GM18502 (cell line): ENCODE measurements at regions not wholly inside any gene's neighbourhood (a gene's known extent, or its start where the extent isn't known, plus 50 kb on each side); places are given as distances from the start of the nearest gene placed in this dataset.
"Not testable (repeated sequence)": the region's sequence is repeated elsewhere in the genome, so short reads cannot be mapped to it uniquely, and the experiment has no call there.

ENCODE experiments used
- ATAC-seq: cut with Tn5 transposase; IDR thresholded peaks from one replicate; pipeline ENCODE4 v1.9.1; 2021; ENCODE audit warnings: mild to moderate bottlenecking; ENCODE audit not compliant: unreplicated experiment, poor library complexity

DNA sequence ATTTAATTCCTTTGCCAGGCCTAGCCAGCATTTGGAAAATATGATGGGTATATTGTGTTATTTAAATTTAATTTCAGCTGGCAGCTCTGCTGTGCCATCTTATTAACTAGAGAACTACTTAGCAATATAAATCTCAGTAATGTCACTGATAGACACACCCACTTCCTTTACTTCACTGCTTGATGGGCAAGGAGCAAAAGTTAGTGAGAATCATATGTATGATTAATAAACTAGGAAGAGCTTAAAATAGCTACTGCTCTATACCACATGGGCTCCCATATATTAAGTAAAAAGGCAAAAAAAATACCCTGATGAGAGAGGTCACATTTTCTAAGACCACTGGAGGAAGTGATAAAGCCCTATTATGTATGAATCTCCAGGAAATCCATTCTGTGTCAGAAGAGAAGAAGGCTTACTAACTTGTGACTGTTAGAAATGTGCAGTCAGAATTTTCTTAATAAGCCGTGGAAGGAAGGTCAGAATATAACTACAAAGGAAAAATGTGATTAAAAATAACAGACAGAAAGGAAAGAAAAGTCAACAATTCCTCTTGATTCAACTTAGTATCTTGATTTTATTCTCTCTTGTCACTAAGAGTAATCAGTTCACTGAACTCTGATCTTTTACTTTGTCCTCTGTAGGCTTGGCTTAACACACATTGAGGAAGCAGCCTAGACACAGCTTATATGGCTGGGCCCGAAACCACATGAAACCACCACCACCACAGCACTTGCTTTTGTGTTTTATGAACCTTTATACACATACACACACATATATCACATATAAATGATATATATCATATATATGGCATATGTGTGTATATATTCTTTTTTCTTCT, 1233.9 kb upstream of the ALCAM start:
- ATAC-seq, result no peak

DNA sequence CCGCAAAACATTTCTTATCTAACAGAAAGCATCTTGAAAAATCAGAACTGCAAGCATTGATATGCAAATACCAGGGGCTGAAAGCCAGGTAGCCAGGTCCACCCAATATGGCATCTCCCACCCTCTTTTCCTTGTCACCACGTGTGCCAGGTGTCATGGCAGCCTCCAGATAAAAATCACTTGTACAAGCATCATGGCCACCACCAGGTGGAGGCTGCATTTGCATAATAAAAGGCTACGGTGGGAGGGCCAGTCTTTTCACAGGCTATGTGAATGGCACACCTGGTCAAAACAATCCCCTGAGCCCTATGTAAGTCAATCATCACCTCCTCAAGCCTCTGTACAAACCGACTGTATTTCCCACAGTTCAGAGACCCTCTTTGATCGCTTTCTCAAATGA, 1233.1 kb upstream of the ALCAM start:
- ATAC-seq, result no peak

DNA sequence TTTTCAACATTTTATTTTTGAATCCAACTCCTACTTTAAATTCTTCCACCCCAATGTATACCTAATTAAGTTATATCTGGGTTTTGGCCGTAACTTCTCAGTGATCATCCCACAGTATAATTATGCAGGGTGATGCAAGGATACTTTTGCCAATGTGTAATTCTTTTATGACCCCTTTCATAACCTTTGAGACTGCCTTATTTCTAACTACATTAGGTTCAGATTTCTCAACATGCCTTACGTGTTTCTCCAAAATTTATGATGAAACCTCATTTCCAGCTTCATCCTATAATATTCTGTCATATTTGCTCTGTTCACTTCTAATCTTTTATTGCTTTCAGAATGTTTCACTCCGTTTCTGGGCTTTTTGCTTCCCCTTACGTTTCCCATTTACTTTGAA, 1229.6 kb upstream of the ALCAM start:
- ATAC-seq, result no peak

DNA sequence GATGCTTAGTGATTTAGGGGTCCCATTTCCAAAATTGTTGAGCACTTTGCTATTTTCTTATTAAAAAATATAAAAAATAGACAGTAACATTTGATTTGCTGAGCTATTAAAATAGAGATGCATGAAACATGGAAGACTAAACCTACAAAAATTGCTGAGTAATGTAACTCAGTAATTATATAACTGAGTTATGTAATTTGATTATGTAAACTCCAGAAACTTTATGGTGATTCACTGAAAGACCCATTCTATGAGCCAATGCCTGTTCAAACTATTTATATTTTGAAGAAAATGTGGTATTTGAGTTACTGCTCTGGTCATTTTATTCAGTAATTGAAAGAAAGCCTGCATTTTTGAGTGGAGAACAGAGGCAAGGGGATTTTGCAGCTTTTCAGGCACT, 1221.5 kb upstream of the ALCAM start:
- ATAC-seq, result no peak

DNA sequence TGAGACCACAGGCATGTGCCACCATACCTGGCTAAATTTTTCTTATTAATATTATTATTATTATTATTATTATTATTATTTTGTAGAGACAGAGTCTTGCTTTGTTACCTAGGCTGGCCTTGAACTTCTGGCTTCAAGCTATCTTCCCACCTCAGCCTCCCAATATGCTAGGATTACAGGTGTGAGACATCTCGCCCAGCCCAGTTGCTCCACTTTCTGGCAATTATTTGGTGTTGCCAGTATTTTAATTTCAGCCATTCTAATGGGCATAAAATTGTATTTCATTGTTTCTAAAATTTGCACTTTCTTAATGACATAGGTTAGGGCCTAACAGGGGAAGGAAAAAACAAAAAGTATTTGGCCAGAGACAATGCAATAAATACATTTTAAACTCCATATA, 1217.6 kb upstream of the ALCAM start:
- no peak for ATAC-seq

GRCh38 chr3:104150724-104151123, 1216.0 kb upstream of the ALCAM start:
- ATAC-seq, result no peak

GRCh38 chr3:104154896-104155295, 1211.8 kb upstream of the ALCAM start:
- no peak for ATAC-seq

- no peak for ATAC-seq
These were observed 1200.8 kb upstream of the ALCAM start for GRCh38 chr3:104165866-104166265.

DNA sequence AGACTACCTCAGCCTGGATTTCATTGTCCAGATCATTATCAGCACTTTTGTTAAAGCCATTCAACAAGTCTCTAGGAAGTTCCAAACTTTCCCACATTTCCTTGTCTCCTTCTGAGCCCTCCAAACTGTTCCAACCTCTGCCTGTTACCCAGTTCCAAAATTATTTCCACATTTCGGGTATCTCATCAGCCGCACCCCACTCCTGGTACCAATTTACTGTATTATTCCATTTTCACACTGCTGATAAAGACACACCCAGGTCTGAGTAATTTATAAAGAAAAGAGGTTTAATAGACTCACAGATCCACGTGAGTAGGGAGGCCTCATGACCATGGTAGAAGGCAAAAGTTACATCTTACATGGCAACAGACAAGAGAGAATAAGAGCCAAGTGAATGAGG, 1198.3 kb upstream of the ALCAM start:
- ATAC-seq, result no peak

DNA sequence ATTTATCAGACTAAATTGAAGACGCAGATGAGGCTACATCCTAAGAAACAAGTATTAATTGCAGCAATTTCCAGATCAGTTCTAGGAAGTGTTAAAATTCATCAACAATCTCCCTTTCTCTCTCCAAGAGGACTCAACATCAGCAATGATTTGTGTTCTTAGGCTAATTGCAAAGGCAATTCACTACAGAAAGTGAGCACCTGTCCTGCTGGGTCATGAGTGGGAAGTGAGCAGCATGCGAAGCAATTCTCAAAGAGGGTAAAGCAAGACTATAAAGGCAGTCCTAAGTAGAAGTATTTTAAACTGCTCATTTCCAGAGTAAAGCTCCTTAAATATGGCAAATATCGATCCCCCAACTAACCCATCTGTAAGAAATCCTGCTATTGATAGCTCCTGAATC, 1191.0 kb upstream of the ALCAM start:
- no peak for ATAC-seq

DNA sequence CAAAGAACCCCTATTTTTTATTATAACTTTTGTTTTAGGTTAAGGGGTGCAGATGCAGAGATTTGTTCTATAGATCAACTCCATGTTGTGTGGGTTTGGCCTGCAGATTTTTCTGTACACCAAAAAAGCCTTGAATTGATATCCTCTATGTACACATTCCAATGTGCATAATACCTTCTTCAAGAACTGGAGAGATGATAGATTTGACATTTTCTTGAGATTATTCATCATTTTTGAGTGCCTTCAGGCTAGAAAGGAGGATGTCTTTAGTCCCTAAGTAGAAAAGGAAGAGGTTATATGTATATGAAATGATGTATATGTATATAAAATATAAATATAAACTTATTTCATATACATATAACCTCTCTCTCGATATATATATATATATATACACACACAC, 1190.0 kb upstream of the ALCAM start:
- no peak for ATAC-seq

- no peak for ATAC-seq
These were observed 1188.0 kb upstream of the ALCAM start for GRCh38 chr3:104178680-104179079.

DNA sequence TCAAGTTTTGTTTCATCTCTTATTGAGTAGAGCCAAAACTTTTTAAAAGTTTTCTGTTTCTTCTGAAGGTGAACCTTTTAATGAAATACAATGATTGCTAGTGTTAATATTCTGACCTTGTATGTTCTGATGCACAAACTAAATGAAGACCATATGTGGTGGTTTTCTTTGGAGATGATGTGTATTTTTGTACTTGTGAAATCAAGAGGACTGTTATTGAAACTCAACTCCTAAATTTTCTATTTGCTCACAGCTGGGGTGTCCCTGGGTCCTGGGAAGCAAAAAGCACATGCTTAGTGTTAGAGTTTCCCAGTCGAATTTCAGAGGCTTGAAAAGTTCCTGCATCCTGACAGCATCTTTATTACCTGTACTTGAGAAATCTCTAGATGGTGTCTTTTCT, 1185.8 kb upstream of the ALCAM start:
- ATAC-seq, result no peak

GRCh38 chr3:104190681-104191080, 1176.0 kb upstream of the ALCAM start:
- ATAC-seq, result no peak

DNA sequence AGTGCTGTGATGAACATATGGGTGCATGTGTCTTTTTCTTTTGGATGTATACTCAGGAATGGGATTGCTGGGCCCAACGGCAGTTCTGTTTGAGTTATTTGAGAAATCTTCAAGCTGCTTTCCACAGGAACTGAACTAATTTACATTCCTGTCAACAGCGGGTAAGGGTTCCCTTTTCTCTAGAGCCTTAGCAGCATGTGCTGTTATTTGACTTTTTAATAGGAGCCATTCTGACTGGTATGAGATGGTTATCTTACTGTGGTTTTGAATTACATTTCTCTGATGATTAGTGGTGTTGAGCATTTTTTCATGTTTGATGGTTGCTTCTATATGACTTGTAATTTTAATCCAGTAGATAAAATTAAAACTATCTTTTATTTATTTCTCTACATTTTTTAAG, 1168.6 kb upstream of the ALCAM start:
- no peak for ATAC-seq

- no peak for ATAC-seq
These were observed 1159.8 kb upstream of the ALCAM start for GRCh38 chr3:104206925-104207324.

- no peak for ATAC-seq
These were observed 1152.4 kb upstream of the ALCAM start for GRCh38 chr3:104214277-104214676.

- ATAC-seq, result no peak
These were observed 1151.8 kb upstream of the ALCAM start for GRCh38 chr3:104214937-104215336.

- ATAC-seq, result not testable (repeated sequence)
These were observed 1147.7 kb upstream of the ALCAM start for GRCh38 chr3:104219046-104219445.

DNA sequence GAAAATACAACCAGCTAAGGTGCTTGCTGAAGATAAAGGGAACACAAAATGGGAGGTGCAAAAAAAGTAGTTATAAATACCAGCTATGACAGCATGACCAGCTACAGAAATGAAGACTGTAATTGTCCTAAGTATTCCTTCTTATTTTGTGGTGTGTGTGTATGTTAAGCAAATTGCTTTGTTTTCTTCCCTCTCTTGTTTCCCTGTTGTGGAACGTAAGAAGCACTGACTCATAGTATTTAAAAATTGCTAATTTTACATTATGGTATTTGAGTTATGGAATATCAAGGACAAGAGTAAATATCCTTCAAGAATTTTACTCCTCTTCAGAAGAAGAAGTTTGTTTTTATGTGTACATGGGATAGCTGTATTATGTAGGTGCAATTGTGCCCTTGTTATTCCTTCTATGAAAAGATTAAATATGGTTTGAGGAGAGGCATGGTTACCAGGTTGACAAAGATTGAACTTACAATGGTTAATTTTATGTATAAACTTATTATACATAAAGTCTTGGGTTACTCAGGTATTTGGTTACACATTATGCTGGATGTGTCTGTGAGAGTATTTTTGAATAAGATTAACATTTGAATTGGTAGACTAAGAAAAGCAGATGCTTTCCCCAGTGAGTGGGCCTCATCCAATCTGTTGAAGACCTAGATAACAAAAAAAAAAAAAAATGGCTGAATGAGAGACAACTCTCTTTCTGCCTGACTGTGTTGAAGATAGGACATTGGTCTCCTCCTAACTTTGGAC, 1132.1 kb upstream of the ALCAM start:
- ATAC-seq, result no peak

GRCh38 chr3:104244680-104245220, 1122.0 kb upstream of the ALCAM start:
- ATAC-seq, result no peak
